Neural cell (in vitro differentiated cells): ENCODE measurements at regions not wholly inside any gene's neighbourhood (a gene's known extent, or its start where the extent isn't known, plus 50 kb on each side); places are given as distances from the start of the nearest gene placed in this dataset.

ENCODE experiments used
- CTCF ChIP-seq: fragments of 450-650 bp; IDR thresholded peaks from 2 replicates; pipeline ENCODE4 v1.5.1; 2014; ENCODE audit warnings: antibody characterized with exemption, mild to moderate bottlenecking, moderate library complexity; ENCODE audit not compliant: poor library complexity, severe bottlenecking
- EP300 ChIP-seq: fragments of 450-650 bp; conservative IDR thresholded peaks from 2 replicates; pipeline ENCODE4 v1.6.1; 2014; ENCODE audit warnings: antibody characterized with exemption, mild to moderate bottlenecking, moderate library complexity; ENCODE audit not compliant: poor library complexity, severe bottlenecking
- REST ChIP-seq: IDR thresholded peaks from 2 replicates; pipeline ENCODE4 v1.6.1; 2012; ENCODE audit warnings: borderline replicate concordance
- TAF1 ChIP-seq: IDR thresholded peaks from 2 replicates; pipeline ENCODE4 v1.6.1; 2012; ENCODE audit warnings: low read depth

GRCh38 chr6:126102358-126102757 is 116.0 kb downstream of the TRMT11 start:
- no peak for TF ChIP-seq CTCF
- no peak for TF ChIP-seq REST
- no peak for TF ChIP-seq EP300
- no peak for TF ChIP-seq TAF1
